GM23338 (cell line): ENCODE measurements at regions not wholly inside any gene's neighbourhood (a gene's known extent, or its start where the extent isn't known, plus 50 kb on each side); places are given as distances from the start of the nearest gene placed in this dataset.

Source experiments
- ATAC-seq: fragments of 200-7000 bp; cut with Tn5 transposase; 3 replicates; pipeline ENCODE4 v1.9.1; 2020
- DNase-seq: peaks from one replicate; pipeline ENCODE4 v3.0.0-alpha.2; 2015; ENCODE audit warnings: low spot score
- H2AFZ ChIP-seq: fragments of 200-600 bp; sonication (generic); 2 replicates; pipeline ENCODE4 v1.8.0; 2016; ENCODE audit warnings: antibody characterized with exemption, mild to moderate bottlenecking, moderate library complexity
- H3F3A ChIP-seq: fragments of 200-600 bp; sonication (generic); replicated peaks from 2 replicates; pipeline ENCODE4 v1.8.0; 2017; ENCODE audit warnings: antibody characterized with exemption, mixed run types, low read depth
- H3K27ac ChIP-seq: fragments of 200-600 bp; sonication (generic); 2 replicates; pipeline ENCODE4 v1.6.1; 2016; ENCODE audit warnings: low read depth
- H3K27me3 ChIP-seq: fragments of 200-600 bp; sonication (generic); 2 replicates; pipeline ENCODE4 v1.8.0; 2016; ENCODE audit warnings: mild to moderate bottlenecking, mixed run types, moderate library complexity; ENCODE audit not compliant: insufficient read depth
- H3K36me3 ChIP-seq: fragments of 200-600 bp; sonication (generic); 2 replicates; pipeline ENCODE4 v1.8.0; 2016; ENCODE audit warnings: mild to moderate bottlenecking; ENCODE audit not compliant: insufficient read depth
- H3K4me1 ChIP-seq: fragments of 200-600 bp; sonication (generic); 2 replicates; pipeline ENCODE4 v1.8.0; 2016; ENCODE audit warnings: mild to moderate bottlenecking, moderate library complexity; ENCODE audit not compliant: insufficient read depth
- H3K4me2 ChIP-seq: fragments of 200-600 bp; sonication (generic); 2 replicates; pipeline ENCODE4 v1.7.1; 2017; ENCODE audit warnings: mixed run types
- H3K4me3 ChIP-seq: fragments of 200-600 bp; sonication (generic); 2 replicates; pipeline ENCODE4 v1.6.1; 2016; ENCODE audit warnings: mixed run types
- H3K79me2 ChIP-seq: fragments of 200-600 bp; sonication (generic); replicated peaks from 2 replicates; pipeline ENCODE4 v1.8.0; 2017; ENCODE audit warnings: mild to moderate bottlenecking; ENCODE audit not compliant: insufficient read depth
- H3K9me2 ChIP-seq: fragments of 200-600 bp; sonication (generic); 2 replicates; pipeline ENCODE4 v1.8.0; 2017; ENCODE audit not compliant: insufficient read depth
- H4K20me1 ChIP-seq: fragments of 200-600 bp; sonication (generic); replicated peaks from 2 replicates; pipeline ENCODE4 v1.8.0; 2017; ENCODE audit warnings: mild to moderate bottlenecking; ENCODE audit not compliant: insufficient read depth
- H3K27ac Mint-ChIP-seq: 2 replicates; pipeline ENCODE4 v1.8.0; 2020; ENCODE audit warnings: inconsistent platforms, mild to moderate bottlenecking, moderate library complexity, mixed read lengths
- H3K27me3 Mint-ChIP-seq: 3 replicates; pipeline ENCODE4 v1.8.0; 2022; ENCODE audit warnings: low read depth, mild to moderate bottlenecking, moderate library complexity, mixed read lengths, inconsistent platforms; ENCODE audit not compliant: insufficient read depth, poor library complexity
- H3K36me3 Mint-ChIP-seq: 3 replicates; pipeline ENCODE4 v1.8.0; 2021; ENCODE audit warnings: low read depth, mild to moderate bottlenecking, inconsistent platforms, moderate library complexity, mixed read lengths
- H3K4me1 Mint-ChIP-seq: 3 replicates; pipeline ENCODE4 v1.8.0; 2020; ENCODE audit warnings: mild to moderate bottlenecking, inconsistent platforms, mixed read lengths
- H3K4me3 Mint-ChIP-seq: 3 replicates; pipeline ENCODE4 v1.8.0; 2021; ENCODE audit warnings: moderate library complexity, mild to moderate bottlenecking, inconsistent platforms, mixed read lengths
- H3K9me3 Mint-ChIP-seq: 3 replicates; pipeline ENCODE4 v1.8.0; 2020; ENCODE audit warnings: moderate library complexity, mild to moderate bottlenecking, inconsistent platforms, mixed read lengths
- CREB1 ChIP-seq: fragments of 250-450 bp; sonication (Bioruptor Pico); IDR thresholded peaks from 2 replicates; pipeline ENCODE4 v1.5.0; 2020; ENCODE audit warnings: low read depth, mild to moderate bottlenecking, moderate library complexity
- EZH2phosphoT487 ChIP-seq: fragments of 200-600 bp; sonication (generic); IDR thresholded peaks from one replicate; pipeline ENCODE4 v1.8.1; 2018; ENCODE audit warnings: antibody characterized with exemption; ENCODE audit not compliant: unreplicated experiment
- JUNB ChIP-seq: IDR thresholded peaks from one replicate; pipeline ENCODE4 v1.6.1; 2016; ENCODE audit warnings: antibody characterized with exemption; ENCODE audit not compliant: unreplicated experiment
- NANOG ChIP-seq: IDR thresholded peaks from 2 replicates; pipeline ENCODE4 v1.6.1; 2016; ENCODE audit warnings: antibody characterized with exemption, borderline replicate concordance
- POLR2AphosphoS5 ChIP-seq: IDR thresholded peaks from 2 replicates; pipeline ENCODE4 v1.6.1; 2016; ENCODE audit warnings: antibody characterized with exemption, low read depth
- STAT1 ChIP-seq: IDR thresholded peaks from one replicate; pipeline ENCODE4 v1.6.1; 2016; ENCODE audit warnings: antibody characterized with exemption; ENCODE audit not compliant: unreplicated experiment
- TF ChIP-seq, protein P1 (sequence below): fragments of 250-450 bp; sonication (Bioruptor Pico); IDR thresholded peaks from 2 replicates; pipeline ENCODE4 v1.5.0; 2020; ENCODE audit warnings: mild to moderate bottlenecking, moderate library complexity
- TF ChIP-seq, protein P2 (sequence below): IDR thresholded peaks from 2 replicates; pipeline ENCODE4 v1.6.1; 2016; ENCODE audit warnings: antibody characterized with exemption
- TF ChIP-seq, protein P3 (sequence below), 2 experiments: fragments of 200-600 bp in 1 of 2; sonication (generic) in 1 of 2; conservative IDR thresholded peaks; 2 replicates each; pipeline versions ENCODE4 v1.5.1 to v1.6.1; 2016 to 2017; ENCODE audit warnings: antibody characterized with exemption in 2 of 2, low read depth in 2 of 2, mild to moderate bottlenecking in 2 of 2, moderate library complexity in 1 of 2

DNA sequence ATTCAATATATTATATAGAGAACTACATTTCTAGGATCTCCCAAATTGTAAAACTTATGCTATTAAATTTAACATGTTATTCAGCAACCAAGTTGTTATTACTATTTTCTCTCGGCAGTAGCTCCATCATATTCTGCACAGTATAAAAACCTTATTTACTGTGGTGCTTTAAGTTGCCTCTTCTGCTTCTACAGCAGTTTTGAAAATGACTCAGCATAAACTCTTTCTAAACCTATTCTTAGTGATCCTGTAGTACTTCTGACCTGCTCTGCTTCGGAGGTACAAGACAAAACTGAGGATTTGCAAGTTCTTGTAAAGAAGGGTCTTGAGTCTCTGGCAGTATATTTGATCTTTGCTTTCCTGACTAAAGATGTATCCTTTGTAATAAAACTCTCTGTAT lies 567.2 kb downstream of the TMX3 start:
- ATAC-seq = no peak
- no peaks in the 10 kb centered on the region for H3K9me2 ChIP-seq
- no peaks in the 10 kb centered on the region for H3F3A ChIP-seq
- peak overlapping the region; percentile 84; the same call in 1 of the 2 replicates for H2AFZ ChIP-seq
- H3K36me3 ChIP-seq = no peaks in the 10 kb centered on the region
- H4K20me1 ChIP-seq = no peaks in the 10 kb centered on the region
- TF ChIP-seq JUNB (no peak), POLR2AphosphoS5 (no peak), NANOG (no peak), CREB1 (no peak), STAT1 (no peak), EZH2phosphoT487 (no peak)
- TF ChIP-seq, protein P1, sequence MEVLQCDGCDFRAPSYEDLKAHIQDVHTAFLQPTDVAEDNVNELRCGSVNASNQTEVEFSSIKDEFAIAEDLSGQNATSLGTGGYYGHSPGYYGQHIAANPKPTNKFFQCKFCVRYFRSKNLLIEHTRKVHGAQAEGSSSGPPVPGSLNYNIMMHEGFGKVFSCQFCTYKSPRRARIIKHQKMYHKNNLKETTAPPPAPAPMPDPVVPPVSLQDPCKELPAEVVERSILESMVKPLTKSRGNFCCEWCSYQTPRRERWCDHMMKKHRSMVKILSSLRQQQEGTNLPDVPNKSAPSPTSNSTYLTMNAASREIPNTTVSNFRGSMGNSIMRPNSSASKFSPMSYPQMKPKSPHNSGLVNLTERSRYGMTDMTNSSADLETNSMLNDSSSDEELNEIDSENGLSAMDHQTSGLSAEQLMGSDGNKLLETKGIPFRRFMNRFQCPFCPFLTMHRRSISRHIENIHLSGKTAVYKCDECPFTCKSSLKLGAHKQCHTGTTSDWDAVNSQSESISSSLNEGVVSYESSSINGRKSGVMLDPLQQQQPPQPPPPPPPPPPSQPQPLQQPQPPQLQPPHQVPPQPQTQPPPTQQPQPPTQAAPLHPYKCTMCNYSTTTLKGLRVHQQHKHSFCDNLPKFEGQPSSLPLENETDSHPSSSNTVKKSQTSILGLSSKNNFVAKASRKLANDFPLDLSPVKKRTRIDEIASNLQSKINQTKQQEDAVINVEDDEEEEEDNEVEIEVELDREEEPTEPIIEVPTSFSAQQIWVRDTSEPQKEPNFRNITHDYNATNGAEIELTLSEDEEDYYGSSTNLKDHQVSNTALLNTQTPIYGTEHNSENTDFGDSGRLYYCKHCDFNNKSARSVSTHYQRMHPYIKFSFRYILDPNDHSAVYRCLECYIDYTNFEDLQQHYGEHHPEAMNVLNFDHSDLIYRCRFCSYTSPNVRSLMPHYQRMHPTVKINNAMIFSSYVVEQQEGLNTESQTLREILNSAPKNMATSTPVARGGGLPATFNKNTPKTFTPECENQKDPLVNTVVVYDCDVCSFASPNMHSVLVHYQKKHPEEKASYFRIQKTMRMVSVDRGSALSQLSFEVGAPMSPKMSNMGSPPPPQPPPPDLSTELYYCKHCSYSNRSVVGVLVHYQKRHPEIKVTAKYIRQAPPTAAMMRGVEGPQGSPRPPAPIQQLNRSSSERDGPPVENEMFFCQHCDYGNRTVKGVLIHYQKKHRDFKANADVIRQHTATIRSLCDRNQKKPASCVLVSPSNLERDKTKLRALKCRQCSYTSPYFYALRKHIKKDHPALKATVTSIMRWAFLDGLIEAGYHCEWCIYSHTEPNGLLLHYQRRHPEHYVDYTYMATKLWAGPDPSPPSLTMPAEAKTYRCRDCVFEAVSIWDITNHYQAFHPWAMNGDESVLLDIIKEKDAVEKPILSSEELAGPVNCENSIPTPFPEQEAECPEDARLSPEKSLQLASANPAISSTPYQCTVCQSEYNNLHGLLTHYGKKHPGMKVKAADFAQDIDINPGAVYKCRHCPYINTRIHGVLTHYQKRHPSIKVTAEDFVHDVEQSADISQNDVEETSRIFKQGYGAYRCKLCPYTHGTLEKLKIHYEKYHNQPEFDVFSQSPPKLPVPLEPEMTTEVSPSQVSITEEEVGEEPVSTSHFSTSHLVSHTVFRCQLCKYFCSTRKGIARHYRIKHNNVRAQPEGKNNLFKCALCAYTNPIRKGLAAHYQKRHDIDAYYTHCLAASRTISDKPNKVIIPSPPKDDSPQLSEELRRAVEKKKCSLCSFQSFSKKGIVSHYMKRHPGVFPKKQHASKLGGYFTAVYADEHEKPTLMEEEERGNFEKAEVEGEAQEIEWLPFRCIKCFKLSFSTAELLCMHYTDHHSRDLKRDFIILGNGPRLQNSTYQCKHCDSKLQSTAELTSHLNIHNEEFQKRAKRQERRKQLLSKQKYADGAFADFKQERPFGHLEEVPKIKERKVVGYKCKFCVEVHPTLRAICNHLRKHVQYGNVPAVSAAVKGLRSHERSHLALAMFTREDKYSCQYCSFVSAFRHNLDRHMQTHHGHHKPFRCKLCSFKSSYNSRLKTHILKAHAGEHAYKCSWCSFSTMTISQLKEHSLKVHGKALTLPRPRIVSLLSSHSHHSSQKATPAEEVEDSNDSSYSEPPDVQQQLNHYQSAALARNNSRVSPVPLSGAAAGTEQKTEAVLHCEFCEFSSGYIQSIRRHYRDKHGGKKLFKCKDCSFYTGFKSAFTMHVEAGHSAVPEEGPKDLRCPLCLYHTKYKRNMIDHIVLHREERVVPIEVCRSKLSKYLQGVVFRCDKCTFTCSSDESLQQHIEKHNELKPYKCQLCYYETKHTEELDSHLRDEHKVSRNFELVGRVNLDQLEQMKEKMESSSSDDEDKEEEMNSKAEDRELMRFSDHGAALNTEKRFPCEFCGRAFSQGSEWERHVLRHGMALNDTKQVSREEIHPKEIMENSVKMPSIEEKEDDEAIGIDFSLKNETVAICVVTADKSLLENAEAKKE = no peak
- TF ChIP-seq, protein P2, sequence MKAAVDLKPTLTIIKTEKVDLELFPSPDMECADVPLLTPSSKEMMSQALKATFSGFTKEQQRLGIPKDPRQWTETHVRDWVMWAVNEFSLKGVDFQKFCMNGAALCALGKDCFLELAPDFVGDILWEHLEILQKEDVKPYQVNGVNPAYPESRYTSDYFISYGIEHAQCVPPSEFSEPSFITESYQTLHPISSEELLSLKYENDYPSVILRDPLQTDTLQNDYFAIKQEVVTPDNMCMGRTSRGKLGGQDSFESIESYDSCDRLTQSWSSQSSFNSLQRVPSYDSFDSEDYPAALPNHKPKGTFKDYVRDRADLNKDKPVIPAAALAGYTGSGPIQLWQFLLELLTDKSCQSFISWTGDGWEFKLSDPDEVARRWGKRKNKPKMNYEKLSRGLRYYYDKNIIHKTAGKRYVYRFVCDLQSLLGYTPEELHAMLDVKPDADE = no peak
- TF ChIP-seq, protein P3, sequence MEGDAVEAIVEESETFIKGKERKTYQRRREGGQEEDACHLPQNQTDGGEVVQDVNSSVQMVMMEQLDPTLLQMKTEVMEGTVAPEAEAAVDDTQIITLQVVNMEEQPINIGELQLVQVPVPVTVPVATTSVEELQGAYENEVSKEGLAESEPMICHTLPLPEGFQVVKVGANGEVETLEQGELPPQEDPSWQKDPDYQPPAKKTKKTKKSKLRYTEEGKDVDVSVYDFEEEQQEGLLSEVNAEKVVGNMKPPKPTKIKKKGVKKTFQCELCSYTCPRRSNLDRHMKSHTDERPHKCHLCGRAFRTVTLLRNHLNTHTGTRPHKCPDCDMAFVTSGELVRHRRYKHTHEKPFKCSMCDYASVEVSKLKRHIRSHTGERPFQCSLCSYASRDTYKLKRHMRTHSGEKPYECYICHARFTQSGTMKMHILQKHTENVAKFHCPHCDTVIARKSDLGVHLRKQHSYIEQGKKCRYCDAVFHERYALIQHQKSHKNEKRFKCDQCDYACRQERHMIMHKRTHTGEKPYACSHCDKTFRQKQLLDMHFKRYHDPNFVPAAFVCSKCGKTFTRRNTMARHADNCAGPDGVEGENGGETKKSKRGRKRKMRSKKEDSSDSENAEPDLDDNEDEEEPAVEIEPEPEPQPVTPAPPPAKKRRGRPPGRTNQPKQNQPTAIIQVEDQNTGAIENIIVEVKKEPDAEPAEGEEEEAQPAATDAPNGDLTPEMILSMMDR (conservative IDR thresholded peaks at IDR 0.05; ENCODE audit: low read depth in 2 of 2) = no peak
- Mint-ChIP-seq H3K27me3 (peaks cover 2% of the 10 kb centered on the region), H3K9me3 (peaks cover 3% of the 10 kb centered on the region; the same call in 1 of the 3 replicates), H3K27ac (peak overlapping the region; percentile 82; the same call in 1 of the 2 replicates), H3K4me1 (peaks cover 12% of the 10 kb centered on the region; the same call in 2 of the 3 replicates), H3K4me3 (no peak overlapping the region), H3K36me3 (no peaks in the 10 kb centered on the region; the same call in 2 of the 3 replicates)
- no peaks in the 10 kb centered on the region for H3K79me2 ChIP-seq
- H3K27me3 ChIP-seq = no peaks in the 10 kb centered on the region
- no peak overlapping the region for H3K27ac ChIP-seq
- H3K4me1 ChIP-seq = peaks cover 6% of the 10 kb centered on the region; the same call in 1 of the 2 replicates
- H3K4me3 ChIP-seq = no peak overlapping the region
- H3K4me2 ChIP-seq = no peak overlapping the region
- no peak for DNase-seq
